Caco-2 (cell line): ENCODE measurements at regions not wholly inside any gene's neighbourhood (a gene's known extent, or its start where the extent isn't known, plus 50 kb on each side); places are given as distances from the start of the nearest gene placed in this dataset.

Source experiments
- BruUV-seq: library from RNA; stranded (reverse); fragments of 400-500 nt; replicated peaks from 2 replicates; lab custom pipeline; 2021; lab: Mats Ljungman, UMichigan
- CTCF ChIA-PET: fragments of 300-600 bp; sonication (Branson Sonifier 250); formaldehyde crosslinking; loops from one replicate; lab custom pipeline; 2022; ENCODE audit warnings: antibody characterized with exemption; lab: Charles Lee
- POLR2A ChIA-PET: fragments of 300-600 bp; sonication (Branson Sonifier 250); formaldehyde crosslinking; loops from one replicate; lab custom pipeline; 2022; ENCODE audit warnings: antibody characterized with exemption; lab: Charles Lee
- DNase-seq, 2 experiments: peaks; one replicate each; pipeline versions ENCODE4 v3.0.0 to v3.0.0-alpha.2; 2020 to 2022
- H3K27me3 ChIP-seq: replicated peaks from 2 replicates; pipeline ENCODE4 v1.6.0; 2011; ENCODE audit warnings: low read length; ENCODE audit not compliant: control insufficient read depth, insufficient read depth
- H3K36me3 ChIP-seq: 2 replicates; pipeline ENCODE4 v1.5.1; 2011; ENCODE audit warnings: low read length; ENCODE audit not compliant: control insufficient read depth, insufficient read depth
- H3K4me1 ChIP-seq: fragments of 250-450 bp; sonication (Bioruptor Pico); 2 replicates; pipeline ENCODE4 v1.5.1; 2020; ENCODE audit warnings: mild to moderate bottlenecking
- H3K4me3 ChIP-seq: 2 replicates; pipeline ENCODE4 v1.5.1; 2011; ENCODE audit warnings: low read depth, mild to moderate bottlenecking, control low read depth, low read length
- H3K9me3 ChIP-seq: fragments of 250-450 bp; sonication (Bioruptor Pico); 2 replicates; pipeline ENCODE4 v1.5.1; 2020; ENCODE audit warnings: mild to moderate bottlenecking, moderate library complexity
- H3K27ac Mint-ChIP-seq: one replicate; pipeline ENCODE4 v1.8.0; 2022; ENCODE audit warnings: mixed read lengths; ENCODE audit not compliant: unreplicated experiment
- H3K27me3 Mint-ChIP-seq: one replicate; pipeline ENCODE4 v1.8.0; 2022; ENCODE audit warnings: mixed read lengths; ENCODE audit not compliant: insufficient read depth, unreplicated experiment
- H3K36me3 Mint-ChIP-seq: one replicate; pipeline ENCODE4 v1.8.0; 2022; ENCODE audit warnings: mild to moderate bottlenecking, mixed read lengths; ENCODE audit not compliant: insufficient read depth, unreplicated experiment
- H3K4me1 Mint-ChIP-seq: one replicate; pipeline ENCODE4 v1.8.0; 2022; ENCODE audit warnings: low read depth, mixed read lengths; ENCODE audit not compliant: unreplicated experiment
- H3K4me3 Mint-ChIP-seq: one replicate; pipeline ENCODE4 v1.8.0; 2022; ENCODE audit warnings: mild to moderate bottlenecking, moderate library complexity, mixed read lengths; ENCODE audit not compliant: unreplicated experiment
- H3K9me3 Mint-ChIP-seq: one replicate; pipeline ENCODE4 v1.8.0; 2022; ENCODE audit warnings: mixed read lengths; ENCODE audit not compliant: unreplicated experiment
- intact Hi-C: fragments of 100-400 bp; cut with micrococcal nuclease; formaldehyde crosslinking; loops from one replicate; pipeline ENCODE4 v1.10.0; 2022; ENCODE audit not compliant: unreplicated experiment
- TF ChIP-seq, protein P1 (sequence below), 2 experiments: fragments of 200-600 bp in 1 of 2; IDR thresholded peaks; 1 replicate in 1 of 2; 2 replicates in 1 of 2; pipeline versions ENCODE4 v1.5.1 to v1.8.0; 2011 to 2022; ENCODE audit warnings: antibody characterized with exemption in 1 of 2, control low read depth in 1 of 2, inconsistent platforms in 1 of 2, low read depth in 1 of 2, low read length in 1 of 2, mild to moderate bottlenecking in 1 of 2, moderate library complexity in 1 of 2; ENCODE audit not compliant: insufficient read depth in 1 of 2, severe bottlenecking in 1 of 2, unreplicated experiment in 1 of 2

GRCh38 chr4:132299841-132300240, 849.3 kb upstream of the PCDH10 start:
- Histone ChIP-seq H3K27me3 (no peaks in the 10 kb centered on the region), H3K4me3 (no peak overlapping the region), H3K36me3 (no peaks in the 10 kb centered on the region), H3K9me3 (no peaks in the 10 kb centered on the region), H3K4me1 (no peaks in the 10 kb centered on the region)
- intact Hi-C loops: no loop called here
- no peak overlapping the region for H3K4me3 Mint-ChIP-seq
- H3K27me3 Mint-ChIP-seq: no peaks in the 10 kb centered on the region
- TF ChIP-seq, protein P1, sequence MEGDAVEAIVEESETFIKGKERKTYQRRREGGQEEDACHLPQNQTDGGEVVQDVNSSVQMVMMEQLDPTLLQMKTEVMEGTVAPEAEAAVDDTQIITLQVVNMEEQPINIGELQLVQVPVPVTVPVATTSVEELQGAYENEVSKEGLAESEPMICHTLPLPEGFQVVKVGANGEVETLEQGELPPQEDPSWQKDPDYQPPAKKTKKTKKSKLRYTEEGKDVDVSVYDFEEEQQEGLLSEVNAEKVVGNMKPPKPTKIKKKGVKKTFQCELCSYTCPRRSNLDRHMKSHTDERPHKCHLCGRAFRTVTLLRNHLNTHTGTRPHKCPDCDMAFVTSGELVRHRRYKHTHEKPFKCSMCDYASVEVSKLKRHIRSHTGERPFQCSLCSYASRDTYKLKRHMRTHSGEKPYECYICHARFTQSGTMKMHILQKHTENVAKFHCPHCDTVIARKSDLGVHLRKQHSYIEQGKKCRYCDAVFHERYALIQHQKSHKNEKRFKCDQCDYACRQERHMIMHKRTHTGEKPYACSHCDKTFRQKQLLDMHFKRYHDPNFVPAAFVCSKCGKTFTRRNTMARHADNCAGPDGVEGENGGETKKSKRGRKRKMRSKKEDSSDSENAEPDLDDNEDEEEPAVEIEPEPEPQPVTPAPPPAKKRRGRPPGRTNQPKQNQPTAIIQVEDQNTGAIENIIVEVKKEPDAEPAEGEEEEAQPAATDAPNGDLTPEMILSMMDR (IDR thresholded peaks at IDR 0.05; ENCODE audit: insufficient read depth in 1 of 2, low read depth in 1 of 2, low read length in 1 of 2, severe bottlenecking in 1 of 2, unreplicated experiment in 1 of 2): no peak
- H3K9me3 Mint-ChIP-seq: no peaks in the 10 kb centered on the region
- DNase-seq: no peak
- H3K36me3 Mint-ChIP-seq: no peaks in the 10 kb centered on the region
- H3K27ac Mint-ChIP-seq: no peak overlapping the region
- BruUV-seq: no TSS peak
- ChIA-PET CTCF (no interaction called here), POLR2A (no interaction called here)
- no peaks in the 10 kb centered on the region for H3K4me1 Mint-ChIP-seq

DNA sequence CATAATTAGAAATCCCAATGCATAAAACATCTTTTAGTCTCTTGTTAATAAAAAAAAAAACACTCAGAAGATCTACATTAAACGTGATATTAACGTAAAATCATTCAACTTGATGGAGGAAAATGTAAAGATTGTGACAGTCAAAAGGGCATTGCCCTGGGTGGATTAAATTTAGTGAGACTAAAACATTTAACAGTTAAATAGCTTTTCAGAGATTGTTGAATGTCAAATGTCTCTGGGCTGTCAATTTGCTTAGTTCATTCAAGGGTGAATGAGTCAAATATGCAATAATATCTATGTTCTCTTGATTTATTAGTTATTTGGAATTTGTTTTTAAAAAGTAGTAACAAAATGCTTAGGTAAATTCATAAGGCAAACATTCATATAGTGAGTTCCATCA, 836.6 kb upstream of the PCDH10 start:
- TF ChIP-seq, protein P1 (IDR thresholded peaks at IDR 0.05; ENCODE audit: insufficient read depth in 1 of 2, low read depth in 1 of 2, low read length in 1 of 2, severe bottlenecking in 1 of 2, unreplicated experiment in 1 of 2): no peak
- ChIA-PET CTCF (no interaction called here), POLR2A (no interaction called here)
- no peak overlapping the region for H3K4me3 ChIP-seq
- intact Hi-C loops: no loop called here
- no peaks in the 10 kb centered on the region for H3K27me3 ChIP-seq
- Mint-ChIP-seq H3K36me3 (no peaks in the 10 kb centered on the region), H3K4me3 (no peak overlapping the region), H3K27me3 (no peaks in the 10 kb centered on the region), H3K27ac (no peak overlapping the region), H3K4me1 (no peaks in the 10 kb centered on the region), H3K9me3 (no peaks in the 10 kb centered on the region)
- H3K9me3 ChIP-seq: no peaks in the 10 kb centered on the region
- H3K36me3 ChIP-seq: no peaks in the 10 kb centered on the region
- DNase-seq: no peak
- H3K4me1 ChIP-seq: no peaks in the 10 kb centered on the region
- BruUV-seq: no TSS peak

DNA sequence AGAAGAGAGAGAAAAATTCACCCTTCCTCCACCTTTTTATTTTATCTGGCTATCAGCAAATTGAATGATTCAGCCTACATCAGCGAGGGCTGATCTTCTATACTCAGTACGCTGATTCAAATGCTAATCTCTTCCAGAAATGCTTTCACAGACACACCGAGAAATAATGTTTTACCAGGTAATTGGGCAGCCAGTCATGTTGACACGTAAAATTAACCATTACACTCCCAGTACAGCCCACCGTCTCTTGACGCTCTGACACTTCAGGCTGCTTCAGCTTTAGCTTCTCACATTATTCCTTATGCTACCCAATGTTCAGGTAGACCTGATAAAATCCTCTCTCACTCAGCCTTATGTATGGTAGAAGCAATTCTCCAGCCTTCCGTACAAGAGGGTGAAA, 835.2 kb upstream of the PCDH10 start:
- Histone ChIP-seq H3K4me3 (no peak overlapping the region), H3K4me1 (no peaks in the 10 kb centered on the region), H3K36me3 (no peaks in the 10 kb centered on the region), H3K27me3 (no peaks in the 10 kb centered on the region), H3K9me3 (no peaks in the 10 kb centered on the region)
- BruUV-seq: no TSS peak
- TF ChIP-seq, protein P1 (IDR thresholded peaks at IDR 0.05; ENCODE audit: insufficient read depth in 1 of 2, low read depth in 1 of 2, low read length in 1 of 2, severe bottlenecking in 1 of 2, unreplicated experiment in 1 of 2): no peak
- CTCF ChIA-PET: no interaction called here
- Mint-ChIP-seq H3K9me3 (no peaks in the 10 kb centered on the region), H3K36me3 (no peaks in the 10 kb centered on the region), H3K4me3 (no peak overlapping the region), H3K27me3 (no peaks in the 10 kb centered on the region), H3K27ac (no peak overlapping the region), H3K4me1 (no peaks in the 10 kb centered on the region)
- DNase-seq: no peak
- POLR2A ChIA-PET: interaction anchor here (0.6 kb wide), 1 partner anchor 196 kb away, joined by 4 read pairs; no protein-coding TSS in a partner anchor
- intact Hi-C loops: no loop called here
